PC-9 (cell line): ENCODE measurements at regions not wholly inside any gene's neighbourhood (a gene's known extent, or its start where the extent isn't known, plus 50 kb on each side); places are given as distances from the start of the nearest gene placed in this dataset.

Source experiments
- BruUV-seq: library from RNA; stranded (reverse); fragments of 400-500 nt; replicated peaks from 2 replicates; lab custom pipeline; 2021; lab: Mats Ljungman, UMichigan
- CTCF ChIA-PET: fragments of 300-600 bp; sonication (Branson Sonifier 250); formaldehyde crosslinking; loops from one replicate; lab custom pipeline; 2022; ENCODE audit warnings: antibody characterized with exemption; lab: Charles Lee
- POLR2A ChIA-PET: fragments of 300-600 bp; sonication (Branson Sonifier 250); formaldehyde crosslinking; loops from one replicate; lab custom pipeline; 2022; ENCODE audit warnings: antibody characterized with exemption; ENCODE audit not compliant: unreplicated experiment; lab: Charles Lee
- DNase-seq, 2 experiments: peaks; one replicate each; pipeline versions ENCODE4 v3.0.0 to v3.0.0-alpha.2; 2015 to 2022; ENCODE audit warnings: mixed read lengths in 1 of 2
- H2AFZ ChIP-seq: fragments of 200-600 bp; sonication (generic); 2 replicates; pipeline ENCODE4 v1.8.1; 2017; ENCODE audit warnings: antibody characterized with exemption
- H3F3A ChIP-seq: fragments of 200-600 bp; sonication (generic); 2 replicates; pipeline ENCODE4 v1.8.1; 2017; ENCODE audit warnings: antibody characterized with exemption, mild to moderate bottlenecking, low read depth; ENCODE audit not compliant: insufficient read depth
- H3K27ac ChIP-seq: fragments of 200-600 bp; sonication (generic); 2 replicates; pipeline ENCODE4 v1.6.1; 2016; ENCODE audit warnings: mixed run types
- H3K27me3 ChIP-seq: fragments of 200-600 bp; sonication (generic); 2 replicates; pipeline ENCODE4 v1.6.1; 2016; ENCODE audit warnings: low read depth, mixed run types; ENCODE audit not compliant: insufficient read depth
- H3K36me3 ChIP-seq: fragments of 200-600 bp; sonication (generic); 2 replicates; pipeline ENCODE4 v1.6.1; 2016; ENCODE audit warnings: low read depth, mixed run types
- H3K4me1 ChIP-seq: fragments of 200-600 bp; sonication (generic); replicated peaks from 2 replicates; pipeline ENCODE4 v1.6.1; 2016; ENCODE audit warnings: mixed run types; ENCODE audit not compliant: insufficient read depth
- H3K4me2 ChIP-seq: fragments of 200-600 bp; sonication (generic); 2 replicates; pipeline ENCODE4 v1.6.1; 2017; ENCODE audit warnings: mixed run types
- H3K4me3 ChIP-seq: fragments of 200-600 bp; sonication (generic); 2 replicates; pipeline ENCODE4 v1.6.1; 2016; ENCODE audit warnings: mixed run types
- H3K79me2 ChIP-seq: fragments of 200-600 bp; sonication (generic); 2 replicates; pipeline ENCODE4 v1.6.1; 2017; ENCODE audit warnings: low read depth, mixed run types
- H3K9me2 ChIP-seq: fragments of 200-600 bp; sonication (generic); 2 replicates; pipeline ENCODE4 v1.8.1; 2017; ENCODE audit warnings: mild to moderate bottlenecking; ENCODE audit not compliant: insufficient read depth
- H3K9me3 ChIP-seq: fragments of 200-600 bp; sonication (generic); 2 replicates; pipeline ENCODE4 v1.8.1; 2016; ENCODE audit warnings: low read depth; ENCODE audit not compliant: insufficient read depth
- H4K20me1 ChIP-seq: fragments of 200-600 bp; sonication (generic); 2 replicates; pipeline ENCODE4 v1.8.1; 2017; ENCODE audit not compliant: insufficient read depth
- CTCF ChIP-seq: fragments of 200-600 bp; sonication (generic); conservative IDR thresholded peaks from 2 replicates; pipeline ENCODE4 v1.6.1; 2017; ENCODE audit warnings: mixed run types, antibody characterized with exemption, mild to moderate bottlenecking, moderate library complexity
- EZH2 ChIP-seq: fragments of 200-600 bp; sonication (generic); IDR thresholded peaks from 2 replicates; pipeline ENCODE4 v1.8.0; 2017; ENCODE audit warnings: antibody characterized with exemption, low read depth
- intact Hi-C: fragments of 100-400 bp; cut with micrococcal nuclease; formaldehyde crosslinking; loops from one replicate; pipeline ENCODE4 v1.10.0; 2022; ENCODE audit not compliant: unreplicated experiment

GRCh38 chr2:235264121-235264493, 229.7 kb upstream of the AGAP1 start:
- DNase-seq, result no peak
- Histone ChIP-seq H3K27me3 (no peaks in the 10 kb centered on the region), H3K9me2 (no peaks in the 10 kb centered on the region), H4K20me1 (no peaks in the 10 kb centered on the region), H3K79me2 (no peaks in the 10 kb centered on the region), H3K36me3 (no peaks in the 10 kb centered on the region), H3K4me1 (peaks cover 30% of the 10 kb centered on the region), H3K27ac (no peak overlapping the region), H3K4me3 (peak overlapping the region; percentile 20; the same call in 1 of the 2 replicates), H3K4me2 (peak overlapping the region; percentile 62), H3K9me3 (no peaks in the 10 kb centered on the region), H2AFZ (peak overlapping the region; percentile 61; the same call in 1 of the 2 replicates), H3F3A (peaks cover 13% of the 10 kb centered on the region)
- TF ChIP-seq EZH2, result no peak
- no peak for TF ChIP-seq CTCF
- intact Hi-C loops, result loop anchor here (10.0 kb wide), 1 partner anchor 129 kb away; no protein-coding TSS in a partner anchor
- BruUV-seq, result no TSS peak
- ChIA-PET POLR2A (interaction anchor here (0.5 kb wide), 2 partner anchors 131 to 333 kb away, joined by 3 read pairs; no protein-coding TSS in a partner anchor), CTCF (interaction anchor here (1.0 kb wide), 1 partner anchor 94 kb away, joined by 3 read pairs; no protein-coding TSS in a partner anchor)

GRCh38 chr2:235264512-235264911, 229.3 kb upstream of the AGAP1 start:
- Histone ChIP-seq H2AFZ (no peak overlapping the region), H3K4me3 (no peak overlapping the region), H3K4me1 (peaks cover 33% of the 10 kb centered on the region), H3K36me3 (no peaks in the 10 kb centered on the region), H3K27ac (no peak overlapping the region), H3F3A (peaks cover 13% of the 10 kb centered on the region), H3K79me2 (no peaks in the 10 kb centered on the region), H4K20me1 (no peaks in the 10 kb centered on the region), H3K27me3 (no peaks in the 10 kb centered on the region), H3K9me3 (no peaks in the 10 kb centered on the region), H3K4me2 (no peak overlapping the region), H3K9me2 (no peaks in the 10 kb centered on the region)
- ChIA-PET CTCF (no interaction called here), POLR2A (no interaction called here)
- BruUV-seq, result no TSS peak
- intact Hi-C loops, result loop anchor here (10.0 kb wide), 1 partner anchor 130 kb away; no protein-coding TSS in a partner anchor
- TF ChIP-seq EZH2 (no peak), CTCF (no peak)
- DNase-seq, result no peak

- Histone ChIP-seq H4K20me1 (no peaks in the 10 kb centered on the region), H3K9me2 (no peaks in the 10 kb centered on the region), H3K36me3 (no peaks in the 10 kb centered on the region), H3F3A (peaks cover 13% of the 10 kb centered on the region), H3K4me2 (no peak overlapping the region), H3K27ac (no peak overlapping the region), H3K79me2 (no peaks in the 10 kb centered on the region), H3K4me1 (peaks cover 39% of the 10 kb centered on the region), H3K9me3 (no peaks in the 10 kb centered on the region), H3K27me3 (no peaks in the 10 kb centered on the region), H2AFZ (no peak overlapping the region), H3K4me3 (no peak overlapping the region)
- ChIA-PET POLR2A (no interaction called here), CTCF (no interaction called here)
- no peak for DNase-seq
- intact Hi-C loops, result loop anchor here (5.0 to 10.0 kb wide), 2 partner anchors 67 to 131 kb away; no protein-coding TSS in a partner anchor
- BruUV-seq, result no TSS peak
- TF ChIP-seq EZH2, result no peak
Measured at GRCh38 chr2:235265348-235265965, 228.4 kb upstream of the AGAP1 start.
